ENCODE measurements at regions not wholly inside any gene's neighbourhood (a gene's known extent, or its start where the extent isn't known, plus 50 kb on each side); places are given as distances from the start of the nearest gene placed in this dataset.

- TF ChIP-seq REST (IDR thresholded peaks at IDR 0.05; ENCODE audit: unreplicated experiment) (no peak), ZNF331 (CRISPR knock-in tag; IDR thresholded peaks at IDR 0.05; ENCODE audit: low read depth) (no peak), POLR2AphosphoS5 (IDR thresholded peaks at IDR 0.05; ENCODE audit: low read depth) (no peak), EZH2 (IDR thresholded peaks at IDR 0.05; ENCODE audit: low read depth, unreplicated experiment) (no peak), CTCF (conservative IDR thresholded peaks at IDR 0.05; ENCODE audit: low read depth in 2 of 2) (no peak), EZH2phosphoT487 (IDR thresholded peaks at IDR 0.05; ENCODE audit: unreplicated experiment) (no peak), ZNF114 (CRISPR knock-in tag; IDR thresholded peaks at IDR 0.05) (no peak), CREB1 (CRISPR knock-in tag; IDR thresholded peaks at IDR 0.05; ENCODE audit: low read depth) (no peak), JUNB (IDR thresholded peaks at IDR 0.05; ENCODE audit: unreplicated experiment) (no peak), NANOG (IDR thresholded peaks at IDR 0.05; ENCODE audit: borderline replicate concordance) (no peak)
Observed at GRCh38 chr17:52209507-52209906, 51.0 kb upstream of the CA10 start.

All from GM23338 (cell line).